Activated CD8-positive, alpha-beta T cell treated with anti-CD3 and anti-CD28 coated beads for 36 hours (primary cell): ENCODE measurements at regions not wholly inside any gene's neighbourhood (a gene's known extent, or its start where the extent isn't known, plus 50 kb on each side); places are given as distances from the start of the nearest gene placed in this dataset.
"Not testable (repeated sequence)": the region's sequence is repeated elsewhere in the genome, so short reads cannot be mapped to it uniquely, and the experiment has no call there.

Source experiments
- ATAC-seq: fragments of 200-7000 bp; cut with Tn5 transposase; one replicate; pipeline ENCODE4 v1.10.0; 2021; ENCODE audit warnings: mild to moderate bottlenecking, moderate library complexity
- CTCF ChIA-PET: fragments of 350-600 bp; sonication (Branson Sonifier 250); formaldehyde crosslinking; loops from one replicate; lab custom pipeline; 2021; ENCODE audit warnings: antibody characterized with exemption; lab: Charles Lee
- POLR2A ChIA-PET: fragments of 350-600 bp; sonication (Branson Sonifier 250); formaldehyde crosslinking; loops from one replicate; lab custom pipeline; 2021; ENCODE audit warnings: antibody characterized with exemption; lab: Charles Lee
- DNase-seq: peaks from one replicate; pipeline ENCODE4 v3.0.0-alpha.2; 2020
- H3K27ac Mint-ChIP-seq: one replicate; pipeline ENCODE4 v1.8.0; 2021; ENCODE audit warnings: mild to moderate bottlenecking, mixed read lengths
- H3K27me3 Mint-ChIP-seq: one replicate; pipeline ENCODE4 v1.8.0; 2021; ENCODE audit warnings: mixed read lengths
- H3K36me3 Mint-ChIP-seq: one replicate; pipeline ENCODE4 v1.8.0; 2021; ENCODE audit warnings: low read depth, mixed read lengths
- H3K4me1 Mint-ChIP-seq: one replicate; pipeline ENCODE4 v1.8.0; 2021; ENCODE audit warnings: low read depth, mixed read lengths
- H3K4me3 Mint-ChIP-seq: one replicate; pipeline ENCODE4 v1.8.0; 2021; ENCODE audit warnings: mild to moderate bottlenecking, moderate library complexity, mixed read lengths
- H3K9me3 Mint-ChIP-seq: one replicate; pipeline ENCODE4 v1.8.0; 2021; ENCODE audit warnings: mixed read lengths
- CTCF ChIP-seq: fragments of 200-600 bp; IDR thresholded peaks from one replicate; pipeline ENCODE4 v1.8.0; 2022; ENCODE audit warnings: antibody characterized with exemption, mild to moderate bottlenecking
- intact Hi-C: fragments of 100-400 bp; cut with micrococcal nuclease; formaldehyde crosslinking; loops from one replicate; pipeline ENCODE4 v1.10.0; 2022

GRCh38 chr11:119571311-119571710 is 148.3 kb upstream of the THY1 start:
- no peak overlapping the region for H3K27ac Mint-ChIP-seq
- TF ChIP-seq CTCF = no peak
- POLR2A ChIA-PET = no interaction called here
- H3K9me3 Mint-ChIP-seq = no peaks in the 10 kb centered on the region
- no peaks in the 10 kb centered on the region for H3K4me1 Mint-ChIP-seq
- no peak for DNase-seq
- CTCF ChIA-PET = no interaction called here
- no peak overlapping the region for H3K4me3 Mint-ChIP-seq
- intact Hi-C loops = no loop called here
- no peaks in the 10 kb centered on the region for H3K27me3 Mint-ChIP-seq
- H3K36me3 Mint-ChIP-seq = no peaks in the 10 kb centered on the region
- ATAC-seq = no peak

- intact Hi-C loops = no loop called here
- Mint-ChIP-seq H3K27me3 (peaks cover 3% of the 10 kb centered on the region), H3K4me1 (no peaks in the 10 kb centered on the region), H3K36me3 (no peaks in the 10 kb centered on the region), H3K4me3 (no peak overlapping the region), H3K27ac (no peak overlapping the region), H3K9me3 (peaks cover 1% of the 10 kb centered on the region)
- ChIA-PET CTCF (no interaction called here), POLR2A (no interaction called here)
- DNase-seq (no peak), ATAC-seq (no peak)
- no peak for TF ChIP-seq CTCF
These were observed 145.0 kb upstream of the THY1 start for GRCh38 chr11:119567688-119568582.

- H3K4me3 Mint-ChIP-seq = no peak overlapping the region
- H3K36me3 Mint-ChIP-seq = no peaks in the 10 kb centered on the region
- no peaks in the 10 kb centered on the region for H3K4me1 Mint-ChIP-seq
- H3K27me3 Mint-ChIP-seq = peaks cover 14% of the 10 kb centered on the region
- H3K27ac Mint-ChIP-seq = no peak overlapping the region
- no peak for TF ChIP-seq CTCF
- intact Hi-C loops = no loop called here
- POLR2A ChIA-PET = no interaction called here
- no peak for DNase-seq
- ATAC-seq = no peak
- peaks cover 7% of the 10 kb centered on the region for H3K9me3 Mint-ChIP-seq
- CTCF ChIA-PET = interaction anchor here (1.1 kb wide), 1 partner anchor 212 kb away, joined by 3 read pairs; no protein-coding TSS in a partner anchor
These were observed 143.3 kb upstream of the THY1 start for GRCh38 chr11:119566319-119566718.

- H3K4me1 Mint-ChIP-seq, H3K4me3 Mint-ChIP-seq, intact Hi-C loops, H3K9me3 Mint-ChIP-seq, ATAC-seq, H3K27ac Mint-ChIP-seq, POLR2A ChIA-PET, DNase-seq, H3K36me3 Mint-ChIP-seq: not testable (repeated sequence)
- CTCF ChIA-PET = interaction anchor here (1.1 kb wide), 1 partner anchor 212 kb away, joined by 3 read pairs; no protein-coding TSS in a partner anchor
- H3K27me3 Mint-ChIP-seq = peaks cover 14% of the 10 kb centered on the region
These were observed 142.7 kb upstream of the THY1 start for GRCh38 chr11:119565693-119566092.

GRCh38 chr11:119560961-119561360 is 138.0 kb upstream of the THY1 start:
- Mint-ChIP-seq H3K4me3 (no peak overlapping the region), H3K4me1 (no peaks in the 10 kb centered on the region), H3K36me3 (no peaks in the 10 kb centered on the region), H3K27me3 (peaks cover 22% of the 10 kb centered on the region), H3K9me3 (peaks cover 7% of the 10 kb centered on the region), H3K27ac (no peak overlapping the region)
- TF ChIP-seq CTCF = no peak
- ChIA-PET CTCF (interaction anchor here (2.1 kb wide), 1 partner anchor 12 kb away, joined by 5 read pairs; no protein-coding TSS in a partner anchor), POLR2A (no interaction called here)
- no peak for DNase-seq
- no peak for ATAC-seq
- intact Hi-C loops = no loop called here
